DND-41 (cell line): ENCODE measurements at regions not wholly inside any gene's neighbourhood (a gene's known extent, or its start where the extent isn't known, plus 50 kb on each side); places are given as distances from the start of the nearest gene placed in this dataset.

Experiments
- ATAC-seq: fragments of 200-7000 bp; cut with Tn5 transposase; 3 replicates; pipeline ENCODE4 v1.9.1; 2021; ENCODE audit warnings: low read depth; ENCODE audit not compliant: insufficient read depth
- DNase-seq: peaks from one replicate; pipeline ENCODE4 v3.0.0-alpha.2; 2020
- H2AFZ ChIP-seq: 2 replicates; pipeline ENCODE4 v1.6.0; 2012; ENCODE audit warnings: low read depth, low read length
- H3K27ac ChIP-seq: 2 replicates; pipeline ENCODE4 v1.5.1; 2012; ENCODE audit warnings: low read length, inconsistent platforms
- H3K27me3 ChIP-seq: fragments of 200-600 bp; sonication (generic); 2 replicates; pipeline ENCODE4 v1.6.0; 2012; ENCODE audit warnings: low read length, mild to moderate bottlenecking, inconsistent platforms; ENCODE audit not compliant: insufficient read depth, poor library complexity
- H3K36me3 ChIP-seq: 2 replicates; pipeline ENCODE4 v1.5.1; 2012; ENCODE audit warnings: low read length, inconsistent platforms; ENCODE audit not compliant: insufficient read depth
- H3K4me1 ChIP-seq: 2 replicates; pipeline ENCODE4 v1.5.1; 2012; ENCODE audit warnings: mild to moderate bottlenecking, low read length; ENCODE audit not compliant: insufficient read depth
- H3K4me2 ChIP-seq: 2 replicates; pipeline ENCODE4 v1.6.0; 2012; ENCODE audit warnings: mild to moderate bottlenecking, moderate library complexity, low read length, inconsistent platforms; ENCODE audit not compliant: insufficient read depth
- H3K4me3 ChIP-seq, 2 experiments: fragments of 200-600 bp in 1 of 2; shearing (Covaris generic) in 1 of 2; 2 replicates each; pipeline ENCODE4 v1.5.1; 2012 to 2016; ENCODE audit warnings: inconsistent platforms in 2 of 2, low read length in 2 of 2, mild to moderate bottlenecking in 2 of 2, low read depth in 1 of 2, moderate library complexity in 1 of 2
- H3K79me2 ChIP-seq: 2 replicates; pipeline ENCODE4 v1.6.0; 2012; ENCODE audit warnings: low read length, inconsistent platforms; ENCODE audit not compliant: insufficient read depth
- H3K9ac ChIP-seq: 2 replicates; pipeline ENCODE4 v1.6.0; 2012; ENCODE audit warnings: low read depth, mild to moderate bottlenecking, inconsistent platforms, low read length, moderate library complexity
- H3K9me3 ChIP-seq: 2 replicates; pipeline ENCODE4 v1.5.1; 2012; ENCODE audit warnings: low read length, moderate library complexity, mild to moderate bottlenecking, inconsistent platforms; ENCODE audit not compliant: insufficient read depth, severe bottlenecking
- H4K20me1 ChIP-seq: 2 replicates; pipeline ENCODE4 v1.6.0; 2012; ENCODE audit warnings: low read length; ENCODE audit not compliant: insufficient read depth
- EZH2 ChIP-seq: IDR thresholded peaks from 3 replicates; pipeline ENCODE4 v1.6.1; 2012; ENCODE audit warnings: borderline replicate concordance, low read depth, mild to moderate bottlenecking, moderate library complexity, low read length, inconsistent platforms; ENCODE audit not compliant: severe bottlenecking
- TF ChIP-seq, protein P1 (sequence below): IDR thresholded peaks from 2 replicates; pipeline ENCODE4 v1.5.1; 2012; ENCODE audit warnings: borderline replicate concordance, low read length, moderate library complexity, mild to moderate bottlenecking; ENCODE audit not compliant: poor library complexity, severe bottlenecking; ENCODE audit errors: extremely low read depth

GRCh38 chr9:2489838-2490314, 131.7 kb upstream of the VLDLR start:
- Histone ChIP-seq H3K4me3 (no peak overlapping the region), H3K79me2 (no peaks in the 10 kb centered on the region), H3K27ac (no peak overlapping the region), H3K4me1 (no peaks in the 10 kb centered on the region), H3K9ac (no peak overlapping the region), H2AFZ (no peak overlapping the region), H4K20me1 (no peaks in the 10 kb centered on the region), H3K4me2 (no peak overlapping the region), H3K36me3 (no peaks in the 10 kb centered on the region), H3K9me3 (no peaks in the 10 kb centered on the region), H3K27me3 (no peaks in the 10 kb centered on the region)
- DNase-seq (no peak), ATAC-seq (no peak)
- TF ChIP-seq, protein P1, sequence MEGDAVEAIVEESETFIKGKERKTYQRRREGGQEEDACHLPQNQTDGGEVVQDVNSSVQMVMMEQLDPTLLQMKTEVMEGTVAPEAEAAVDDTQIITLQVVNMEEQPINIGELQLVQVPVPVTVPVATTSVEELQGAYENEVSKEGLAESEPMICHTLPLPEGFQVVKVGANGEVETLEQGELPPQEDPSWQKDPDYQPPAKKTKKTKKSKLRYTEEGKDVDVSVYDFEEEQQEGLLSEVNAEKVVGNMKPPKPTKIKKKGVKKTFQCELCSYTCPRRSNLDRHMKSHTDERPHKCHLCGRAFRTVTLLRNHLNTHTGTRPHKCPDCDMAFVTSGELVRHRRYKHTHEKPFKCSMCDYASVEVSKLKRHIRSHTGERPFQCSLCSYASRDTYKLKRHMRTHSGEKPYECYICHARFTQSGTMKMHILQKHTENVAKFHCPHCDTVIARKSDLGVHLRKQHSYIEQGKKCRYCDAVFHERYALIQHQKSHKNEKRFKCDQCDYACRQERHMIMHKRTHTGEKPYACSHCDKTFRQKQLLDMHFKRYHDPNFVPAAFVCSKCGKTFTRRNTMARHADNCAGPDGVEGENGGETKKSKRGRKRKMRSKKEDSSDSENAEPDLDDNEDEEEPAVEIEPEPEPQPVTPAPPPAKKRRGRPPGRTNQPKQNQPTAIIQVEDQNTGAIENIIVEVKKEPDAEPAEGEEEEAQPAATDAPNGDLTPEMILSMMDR = no peak
- TF ChIP-seq EZH2 = no peak

DNA sequence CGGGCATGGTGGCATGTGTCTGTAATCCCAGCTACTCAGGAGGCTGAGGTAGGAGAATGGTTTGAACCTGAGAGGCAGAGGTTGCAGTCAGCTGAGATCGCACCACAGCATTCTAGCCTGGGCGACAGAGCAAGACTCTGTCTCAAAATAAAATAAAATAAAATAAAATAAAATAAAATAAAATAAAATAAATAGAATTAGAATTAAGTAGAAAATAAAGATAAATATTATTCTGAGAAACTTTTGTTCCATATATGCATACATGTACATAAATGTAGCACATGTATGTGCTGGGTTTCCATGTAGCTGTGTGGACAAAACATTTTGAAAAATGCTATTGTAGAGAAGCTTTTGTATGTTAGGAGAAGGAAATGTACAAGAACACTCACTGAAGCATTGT, 129.4 kb upstream of the VLDLR start:
- no peaks in the 10 kb centered on the region for H4K20me1 ChIP-seq
- no peak for ATAC-seq
- no peak for DNase-seq
- no peak for TF ChIP-seq EZH2
- TF ChIP-seq, protein P1 = no peak
- H3K27me3 ChIP-seq = no peaks in the 10 kb centered on the region
- no peak overlapping the region for H3K4me2 ChIP-seq
- no peaks in the 10 kb centered on the region for H3K36me3 ChIP-seq
- H3K27ac ChIP-seq = no peak overlapping the region
- no peak overlapping the region for H2AFZ ChIP-seq
- H3K79me2 ChIP-seq = no peaks in the 10 kb centered on the region
- H3K9ac ChIP-seq = no peak overlapping the region
- no peaks in the 10 kb centered on the region for H3K9me3 ChIP-seq
- H3K4me3 ChIP-seq = no peak overlapping the region
- no peaks in the 10 kb centered on the region for H3K4me1 ChIP-seq

GRCh38 chr9:2493109-2493508, 128.5 kb upstream of the VLDLR start:
- ATAC-seq = no peak
- Histone ChIP-seq H3K27me3 (no peaks in the 10 kb centered on the region), H2AFZ (no peak overlapping the region), H3K27ac (no peak overlapping the region), H3K4me1 (no peaks in the 10 kb centered on the region), H3K36me3 (no peaks in the 10 kb centered on the region), H3K9me3 (no peaks in the 10 kb centered on the region), H3K4me2 (no peak overlapping the region), H3K9ac (no peak overlapping the region), H3K4me3 (no peak overlapping the region), H3K79me2 (no peaks in the 10 kb centered on the region), H4K20me1 (no peaks in the 10 kb centered on the region)
- DNase-seq = no peak
- TF ChIP-seq, protein P1 = no peak
- no peak for TF ChIP-seq EZH2

DNA sequence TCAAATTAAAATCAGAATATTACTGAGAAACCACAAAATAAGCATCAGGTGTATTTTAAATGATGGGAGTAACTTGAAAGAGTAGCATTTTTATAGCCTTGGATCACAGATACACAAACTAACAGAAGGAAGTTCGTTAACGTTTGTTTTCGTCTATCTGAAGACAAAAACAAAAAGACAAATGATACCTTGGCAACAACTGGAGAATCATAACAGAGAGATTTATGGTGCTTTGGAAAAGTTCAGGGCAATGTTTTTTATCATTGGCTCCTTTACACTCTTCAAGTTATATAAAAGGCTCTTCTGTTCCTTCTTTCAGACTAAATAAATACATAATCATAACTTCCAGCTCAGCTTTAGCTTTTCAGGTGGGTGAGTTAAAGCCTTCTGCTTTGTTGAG, 128.1 kb upstream of the VLDLR start:
- Histone ChIP-seq H3K4me3 (no peak overlapping the region), H3K27me3 (no peaks in the 10 kb centered on the region), H3K27ac (no peak overlapping the region), H3K36me3 (no peaks in the 10 kb centered on the region), H3K9ac (no peak overlapping the region), H3K9me3 (no peaks in the 10 kb centered on the region), H3K79me2 (no peaks in the 10 kb centered on the region), H3K4me1 (no peaks in the 10 kb centered on the region), H2AFZ (no peak overlapping the region), H4K20me1 (no peaks in the 10 kb centered on the region), H3K4me2 (no peak overlapping the region)
- TF ChIP-seq EZH2 = no peak
- TF ChIP-seq, protein P1 = no peak
- ATAC-seq (no peak), DNase-seq (no peak)
